ENCODE measurements at regions not wholly inside any gene's neighbourhood (a gene's known extent, or its start where the extent isn't known, plus 50 kb on each side); places are given as distances from the start of the nearest gene placed in this dataset.

- H3K27me3 Mint-ChIP-seq (ENCODE audit: unreplicated experiment), result peaks cover 3% of the 10 kb centered on the region
- TF ChIP-seq, protein P1, sequence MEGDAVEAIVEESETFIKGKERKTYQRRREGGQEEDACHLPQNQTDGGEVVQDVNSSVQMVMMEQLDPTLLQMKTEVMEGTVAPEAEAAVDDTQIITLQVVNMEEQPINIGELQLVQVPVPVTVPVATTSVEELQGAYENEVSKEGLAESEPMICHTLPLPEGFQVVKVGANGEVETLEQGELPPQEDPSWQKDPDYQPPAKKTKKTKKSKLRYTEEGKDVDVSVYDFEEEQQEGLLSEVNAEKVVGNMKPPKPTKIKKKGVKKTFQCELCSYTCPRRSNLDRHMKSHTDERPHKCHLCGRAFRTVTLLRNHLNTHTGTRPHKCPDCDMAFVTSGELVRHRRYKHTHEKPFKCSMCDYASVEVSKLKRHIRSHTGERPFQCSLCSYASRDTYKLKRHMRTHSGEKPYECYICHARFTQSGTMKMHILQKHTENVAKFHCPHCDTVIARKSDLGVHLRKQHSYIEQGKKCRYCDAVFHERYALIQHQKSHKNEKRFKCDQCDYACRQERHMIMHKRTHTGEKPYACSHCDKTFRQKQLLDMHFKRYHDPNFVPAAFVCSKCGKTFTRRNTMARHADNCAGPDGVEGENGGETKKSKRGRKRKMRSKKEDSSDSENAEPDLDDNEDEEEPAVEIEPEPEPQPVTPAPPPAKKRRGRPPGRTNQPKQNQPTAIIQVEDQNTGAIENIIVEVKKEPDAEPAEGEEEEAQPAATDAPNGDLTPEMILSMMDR (IDR thresholded peaks at IDR 0.05; ENCODE audit: partially characterized antibody, unreplicated experiment), result no peak
- H3K27ac Mint-ChIP-seq (ENCODE audit: unreplicated experiment), result no peak overlapping the region
- DNase-seq, result no peak
- H3K4me1 Mint-ChIP-seq (ENCODE audit: low read depth, unreplicated experiment), result no peaks in the 10 kb centered on the region
- peaks cover 5% of the 10 kb centered on the region for H3K36me3 Mint-ChIP-seq (ENCODE audit: unreplicated experiment)
- no peaks in the 10 kb centered on the region for H3K9me3 Mint-ChIP-seq (ENCODE audit: unreplicated experiment)
- no peak overlapping the region for H3K4me3 Mint-ChIP-seq (ENCODE audit: unreplicated experiment)
Measured at GRCh38 chr10:23686722-23687121, 247.8 kb downstream of the OTUD1 start.

GRCh38 chr10:23692736-23693135 is 253.9 kb downstream of the OTUD1 start:
- Mint-ChIP-seq H3K9me3 (ENCODE audit: unreplicated experiment) (no peaks in the 10 kb centered on the region), H3K27me3 (ENCODE audit: unreplicated experiment) (peaks cover 21% of the 10 kb centered on the region), H3K4me3 (ENCODE audit: unreplicated experiment) (no peak overlapping the region), H3K36me3 (ENCODE audit: unreplicated experiment) (no peaks in the 10 kb centered on the region), H3K4me1 (ENCODE audit: low read depth, unreplicated experiment) (no peaks in the 10 kb centered on the region), H3K27ac (ENCODE audit: unreplicated experiment) (no peak overlapping the region)
- DNase-seq, result no peak
- TF ChIP-seq, protein P1 (IDR thresholded peaks at IDR 0.05; ENCODE audit: partially characterized antibody, unreplicated experiment), result no peak

GRCh38 chr10:23693501-23693901 is 254.6 kb downstream of the OTUD1 start:
- Mint-ChIP-seq H3K9me3 (ENCODE audit: unreplicated experiment) (no peaks in the 10 kb centered on the region), H3K27ac (ENCODE audit: unreplicated experiment) (no peak overlapping the region), H3K4me3 (ENCODE audit: unreplicated experiment) (peak overlapping the region; percentile 84), H3K36me3 (ENCODE audit: unreplicated experiment) (no peaks in the 10 kb centered on the region), H3K27me3 (ENCODE audit: unreplicated experiment) (peaks cover 21% of the 10 kb centered on the region), H3K4me1 (ENCODE audit: low read depth, unreplicated experiment) (no peaks in the 10 kb centered on the region)
- TF ChIP-seq, protein P1 (IDR thresholded peaks at IDR 0.05; ENCODE audit: partially characterized antibody, unreplicated experiment), result peak; percentile 47
- peak; percentile 78 for DNase-seq

GRCh38 chr10:23693925-23694324 is 255.1 kb downstream of the OTUD1 start:
- Mint-ChIP-seq H3K27ac (ENCODE audit: unreplicated experiment) (no peak overlapping the region), H3K4me1 (ENCODE audit: low read depth, unreplicated experiment) (no peaks in the 10 kb centered on the region), H3K36me3 (ENCODE audit: unreplicated experiment) (no peaks in the 10 kb centered on the region), H3K9me3 (ENCODE audit: unreplicated experiment) (no peaks in the 10 kb centered on the region), H3K4me3 (ENCODE audit: unreplicated experiment) (peak overlapping the region; percentile 84), H3K27me3 (ENCODE audit: unreplicated experiment) (peaks cover 21% of the 10 kb centered on the region)
- peak; percentile 36 for DNase-seq
- TF ChIP-seq, protein P1 (IDR thresholded peaks at IDR 0.05; ENCODE audit: partially characterized antibody, unreplicated experiment), result no peak

DNA sequence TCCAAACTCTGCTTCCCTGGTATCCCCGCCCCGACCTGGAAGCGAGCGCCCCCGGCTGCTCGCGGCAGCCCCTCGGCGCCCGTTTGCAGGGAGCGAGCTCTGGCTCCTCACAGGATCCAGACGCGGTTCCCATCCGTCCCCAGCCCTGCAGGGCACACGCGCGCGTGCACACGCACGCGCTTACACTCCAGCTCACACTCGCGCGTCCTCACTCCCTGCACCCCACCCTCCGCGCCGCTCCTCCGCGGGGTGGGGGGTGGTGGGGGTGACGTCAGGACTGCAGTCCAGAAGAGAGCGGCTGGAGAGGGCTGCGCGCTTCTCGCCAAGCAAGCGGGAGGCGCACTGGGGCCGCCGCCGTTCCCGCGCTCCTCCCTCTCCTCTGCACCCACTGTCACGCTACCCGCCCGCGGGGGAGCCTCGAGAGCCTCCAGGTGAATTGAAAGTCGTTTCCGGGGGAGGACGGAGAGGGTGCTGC is 255.6 kb downstream of the OTUD1 start:
- DNase-seq, result peak; percentile 51
- H3K27ac Mint-ChIP-seq (ENCODE audit: unreplicated experiment), result no peak overlapping the region
- peak overlapping the region; percentile 84 for H3K4me3 Mint-ChIP-seq (ENCODE audit: unreplicated experiment)
- no peaks in the 10 kb centered on the region for H3K4me1 Mint-ChIP-seq (ENCODE audit: low read depth, unreplicated experiment)
- H3K36me3 Mint-ChIP-seq (ENCODE audit: unreplicated experiment), result no peaks in the 10 kb centered on the region
- TF ChIP-seq, protein P1 (IDR thresholded peaks at IDR 0.05; ENCODE audit: partially characterized antibody, unreplicated experiment), result no peak
- peaks cover 21% of the 10 kb centered on the region for H3K27me3 Mint-ChIP-seq (ENCODE audit: unreplicated experiment)
- no peaks in the 10 kb centered on the region for H3K9me3 Mint-ChIP-seq (ENCODE audit: unreplicated experiment)
